Endothelial cell of umbilical vein (primary cell): ENCODE measurements at regions not wholly inside any gene's neighbourhood (a gene's known extent, or its start where the extent isn't known, plus 50 kb on each side); places are given as distances from the start of the nearest gene placed in this dataset.

ENCODE experiments used
- CTCF ChIP-seq, 2 donors: IDR thresholded peaks; 1 replicate in 1 of 2; 2 replicates in 1 of 2; pipeline ENCODE4 v1.5.1; 2011; ENCODE audit warnings: low read length in 2 of 2, mild to moderate bottlenecking in 2 of 2, moderate library complexity in 2 of 2, control low read depth in 1 of 2, inconsistent platforms in 1 of 2, low read depth in 1 of 2; ENCODE audit not compliant: insufficient read depth in 1 of 2; ENCODE audit errors: extremely low read depth in 1 of 2
- EZH2 ChIP-seq: IDR thresholded peaks from 2 replicates; pipeline ENCODE4 v1.6.1; 2012; ENCODE audit warnings: borderline replicate concordance, low read depth, mild to moderate bottlenecking, moderate library complexity, low read length, inconsistent platforms; ENCODE audit not compliant: severe bottlenecking
- FOS ChIP-seq: IDR thresholded peaks from 2 replicates; pipeline ENCODE4 v1.6.1; 2011; ENCODE audit warnings: mild to moderate bottlenecking, low read length, moderate library complexity, borderline replicate concordance; ENCODE audit not compliant: insufficient read depth
- POLR2A ChIP-seq: IDR thresholded peaks from 2 replicates; pipeline ENCODE4 v1.6.1; 2012; ENCODE audit warnings: low read depth, mild to moderate bottlenecking, control low read depth, low read length

DNA sequence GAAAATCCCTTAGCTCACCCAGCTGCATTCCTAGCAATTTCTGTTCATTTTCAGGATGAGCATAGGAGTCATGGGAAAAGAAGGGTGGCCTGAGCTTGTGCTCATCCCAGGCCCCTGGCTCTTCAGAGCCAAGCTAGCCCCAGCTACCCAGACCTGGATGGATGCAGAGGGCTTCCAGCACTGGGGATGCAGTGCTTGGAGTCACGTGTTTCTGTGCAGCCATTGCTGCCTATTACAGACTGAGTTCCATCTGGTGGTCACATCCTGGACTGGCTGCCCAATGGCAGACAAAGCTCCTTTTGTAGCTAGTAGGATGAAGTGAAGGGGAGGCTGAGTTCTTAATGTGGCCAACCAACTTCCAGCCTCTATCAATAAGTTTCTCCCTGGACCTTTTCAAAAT lies 54.2 kb upstream of the JDP2 start:
- no peak for TF ChIP-seq POLR2A
- TF ChIP-seq CTCF (IDR thresholded peaks at IDR 0.05; ENCODE audit: extremely low read depth in 1 of 2, insufficient read depth in 1 of 2, low read depth in 1 of 2, low read length in 2 of 2) = no peak
- no peak for TF ChIP-seq EZH2
- no peak for TF ChIP-seq FOS
